Endothelial cell of umbilical vein (primary cell): ENCODE measurements at regions not wholly inside any gene's neighbourhood (a gene's known extent, or its start where the extent isn't known, plus 50 kb on each side); places are given as distances from the start of the nearest gene placed in this dataset.
A peak's percentile ranks its signal among the peaks of the same experiment; 100 is the strongest.
"Not testable (repeated sequence)": the region's sequence is repeated elsewhere in the genome, so short reads cannot be mapped to it uniquely, and the experiment has no call there.

Source experiments
- BruUV-seq: library from RNA; stranded (reverse); fragments of 400-500 nt; replicated peaks from 2 replicates; lab custom pipeline; 2021; lab: Mats Ljungman, UMichigan
- CTCF ChIA-PET: fragments of 300-600, 350-600 bp; sonication (Branson Sonifier 250); formaldehyde crosslinking; loops from one replicate; lab custom pipeline; 2021; ENCODE audit warnings: antibody characterized with exemption, inconsistent platforms; lab: Charles Lee
- POLR2A ChIA-PET: fragments of 300-600, 350-600 bp; sonication (Branson Sonifier 250); formaldehyde crosslinking; loops from one replicate; lab custom pipeline; 2021; ENCODE audit warnings: antibody characterized with exemption, inconsistent platforms; lab: Charles Lee
- DNase-seq: peaks from one replicate; pipeline ENCODE4 v3.0.0-alpha.2; 2011; ENCODE audit warnings: low read depth, low spot score
- FAIRE-seq: peaks from 2 replicates; lab custom pipeline; 2011; peaks lifted over from hg19 to GRCh38; lab: Jason Lieb, UNC
- H2AFZ ChIP-seq: 2 replicates; pipeline ENCODE4 v1.6.0; 2012; ENCODE audit warnings: low read depth, low read length, control low read depth, inconsistent platforms
- H3K27ac ChIP-seq: 2 replicates; pipeline ENCODE4 v1.5.1; 2011; ENCODE audit warnings: low read depth, mild to moderate bottlenecking, control low read depth, low read length, moderate library complexity; ENCODE audit not compliant: insufficient read depth
- H3K27me3 ChIP-seq, 2 experiments: 2 replicates each; pipeline versions ENCODE4 v1.6.0 to v1.6.1; 2011; ENCODE audit warnings: low read length in 2 of 2, mixed read lengths in 1 of 2; ENCODE audit not compliant: control insufficient read depth in 2 of 2, insufficient read depth in 2 of 2
- H3K36me3 ChIP-seq, 2 experiments: 2 replicates in 1 of 2; 3 replicates in 1 of 2; pipeline ENCODE4 v1.5.1; 2011; ENCODE audit warnings: low read length in 2 of 2, mild to moderate bottlenecking in 1 of 2, moderate library complexity in 1 of 2; ENCODE audit not compliant: control insufficient read depth in 2 of 2, insufficient read depth in 2 of 2; ENCODE audit errors: extremely low read depth in 1 of 2
- H3K4me1 ChIP-seq: 3 replicates; pipeline ENCODE4 v1.5.1; 2011; ENCODE audit warnings: mild to moderate bottlenecking, low read length; ENCODE audit not compliant: control insufficient read depth, insufficient read depth; ENCODE audit errors: extremely low read depth
- H3K4me2 ChIP-seq: 2 replicates; pipeline ENCODE4 v1.6.1; 2011; ENCODE audit warnings: low read length, control low read depth, mixed read lengths; ENCODE audit not compliant: insufficient read depth
- H3K4me3 ChIP-seq, 3 experiments: fragments of 200-600 bp in 1 of 3; sonication (generic), shearing (Covaris generic) in 1 of 3; replicated peaks in 1 of 3; 2 replicates each; pipeline ENCODE4 v1.5.1; 2011 to 2016; ENCODE audit warnings: control low read depth in 3 of 3, low read length in 3 of 3, mild to moderate bottlenecking in 2 of 3, inconsistent platforms in 1 of 3, low read depth in 1 of 3, moderate library complexity in 1 of 3; ENCODE audit not compliant: insufficient read depth in 1 of 3
- H3K79me2 ChIP-seq: 2 replicates; pipeline ENCODE4 v1.6.0; 2012; ENCODE audit warnings: low read length, inconsistent platforms; ENCODE audit not compliant: control insufficient read depth, insufficient read depth
- H3K9ac ChIP-seq: replicated peaks from 2 replicates; pipeline ENCODE3; 2011; ENCODE audit warnings: low read length, control low read depth; ENCODE audit not compliant: insufficient read depth; ENCODE audit errors: extremely low read depth
- H3K9me1 ChIP-seq: replicated peaks from 3 replicates; pipeline ENCODE4 v1.6.0; 2011; ENCODE audit warnings: mild to moderate bottlenecking, low read length; ENCODE audit not compliant: control insufficient read depth, insufficient read depth; ENCODE audit errors: extremely low read depth
- H3K9me3 ChIP-seq: replicated peaks from 2 replicates; pipeline ENCODE4 v1.5.1; 2012; ENCODE audit warnings: low read length, inconsistent platforms; ENCODE audit not compliant: control insufficient read depth, insufficient read depth
- H4K20me1 ChIP-seq: replicated peaks from 2 replicates; pipeline ENCODE3; 2011; ENCODE audit warnings: mild to moderate bottlenecking, low read length; ENCODE audit not compliant: control insufficient read depth, insufficient read depth; ENCODE audit errors: extremely low read depth
- GATA2 ChIP-seq: IDR thresholded peaks from 2 replicates; pipeline ENCODE4 v1.7.0; 2011; ENCODE audit warnings: low read depth, mild to moderate bottlenecking, moderate library complexity, mixed read lengths, low read length; ENCODE audit not compliant: insufficient read length, insufficient read depth
- JUN ChIP-seq: IDR thresholded peaks from 2 replicates; pipeline ENCODE4 v1.6.1; 2011; ENCODE audit warnings: borderline replicate concordance, low read depth; ENCODE audit not compliant: insufficient read length, insufficient read depth
- POLR2AphosphoS5 ChIP-seq: IDR thresholded peaks from 2 replicates; pipeline ENCODE4 v1.6.1; 2012; ENCODE audit warnings: low read depth, mild to moderate bottlenecking, control low read depth, low read length, moderate library complexity; ENCODE audit not compliant: insufficient read depth
- dilution Hi-C: fragments of 300-500 bp; cut with MboI; formaldehyde crosslinking; loops from one replicate; pipeline ENCODE4 v1.15.0; 2019; ENCODE audit warnings: low sequenced_read_pairs; ENCODE audit not compliant: extremely low pct_ligation_motif_present
- intact Hi-C: fragments of 100-400 bp; cut with micrococcal nuclease; formaldehyde crosslinking; loops from one replicate; pipeline ENCODE4 v1.10.0; 2022
- TF ChIP-seq, protein P1 (sequence below), 2 donors: IDR thresholded peaks; 1 replicate in 1 of 2; 2 replicates in 1 of 2; pipeline ENCODE4 v1.5.1; 2011; ENCODE audit warnings: low read length in 2 of 2, mild to moderate bottlenecking in 2 of 2, moderate library complexity in 2 of 2, control low read depth in 1 of 2, inconsistent platforms in 1 of 2, low read depth in 1 of 2; ENCODE audit not compliant: insufficient read depth in 1 of 2; ENCODE audit errors: extremely low read depth in 1 of 2

- H3K4me2 ChIP-seq, POLR2A ChIA-PET, dilution Hi-C loops, H3K9me3 ChIP-seq, H3K9me1 ChIP-seq, H3K36me3 ChIP-seq, H3K4me3 ChIP-seq, H4K20me1 ChIP-seq, H3K9ac ChIP-seq, H3K79me2 ChIP-seq, CTCF ChIA-PET, H2AFZ ChIP-seq, H3K27me3 ChIP-seq: not testable (repeated sequence)
- DNase-seq = peak; percentile 96
- BruUV-seq = TSS peak; percentile 59
- Histone ChIP-seq H3K27ac (peak overlapping the region; percentile 72), H3K4me1 (peaks cover 26% of the 10 kb centered on the region)
- intact Hi-C loops = loop anchor here (1.0 to 5.0 kb wide), 4 partner anchors 11 to 267 kb away; no protein-coding TSS in a partner anchor
- peak; percentile 87 for FAIRE-seq
- TF ChIP-seq JUN (peak; percentile 14), GATA2 (peak; percentile 70), POLR2AphosphoS5 (peak; percentile 50)
These were observed 106.6 kb upstream of the TERB2 start for GRCh38 chr15:44849701-44850403.

DNA sequence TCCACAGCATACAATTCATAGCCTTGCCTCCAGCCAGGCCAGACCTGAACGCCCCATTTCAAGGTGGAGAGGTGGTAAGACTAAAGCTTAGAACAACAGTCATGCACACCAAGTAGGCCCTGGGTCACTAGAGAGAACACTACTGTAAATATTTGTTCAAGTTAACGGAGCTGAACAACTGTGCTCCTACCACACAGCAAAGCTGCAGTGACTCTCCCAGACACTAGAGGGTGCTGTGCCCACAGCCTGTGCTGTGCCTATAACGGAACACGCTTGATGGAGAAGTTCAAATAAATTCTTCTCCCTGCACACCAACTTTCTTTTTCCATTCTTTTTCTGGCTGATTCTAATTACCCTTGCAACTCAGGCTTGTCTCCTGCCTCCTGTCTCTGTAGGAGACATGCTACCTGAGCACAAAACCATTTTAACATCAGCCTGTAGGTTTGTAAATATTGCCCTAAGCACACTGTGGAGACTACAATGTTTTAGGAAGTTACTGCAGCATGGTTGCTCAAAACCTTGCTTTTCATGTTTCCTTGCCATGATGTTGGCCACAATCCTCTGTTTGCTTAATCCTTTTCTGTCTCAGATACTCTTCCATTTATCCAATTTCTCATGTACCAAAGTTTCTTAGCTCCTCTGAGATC is 103.1 kb upstream of the TERB2 start:
- intact Hi-C loops = loop anchor here (5.0 kb wide), 3 partner anchors 51 to 264 kb away; no protein-coding TSS in a partner anchor
- H2AFZ ChIP-seq = peak overlapping the region; percentile 82
- POLR2A ChIA-PET, H3K79me2 ChIP-seq, dilution Hi-C loops, H3K9me1 ChIP-seq, H3K9ac ChIP-seq, H3K4me3 ChIP-seq, BruUV-seq, H3K9me3 ChIP-seq, H3K27ac ChIP-seq, H3K27me3 ChIP-seq, H3K36me3 ChIP-seq, H4K20me1 ChIP-seq, H3K4me2 ChIP-seq: not testable (repeated sequence)
- peak; percentile 33 for DNase-seq
- TF ChIP-seq, protein P1, sequence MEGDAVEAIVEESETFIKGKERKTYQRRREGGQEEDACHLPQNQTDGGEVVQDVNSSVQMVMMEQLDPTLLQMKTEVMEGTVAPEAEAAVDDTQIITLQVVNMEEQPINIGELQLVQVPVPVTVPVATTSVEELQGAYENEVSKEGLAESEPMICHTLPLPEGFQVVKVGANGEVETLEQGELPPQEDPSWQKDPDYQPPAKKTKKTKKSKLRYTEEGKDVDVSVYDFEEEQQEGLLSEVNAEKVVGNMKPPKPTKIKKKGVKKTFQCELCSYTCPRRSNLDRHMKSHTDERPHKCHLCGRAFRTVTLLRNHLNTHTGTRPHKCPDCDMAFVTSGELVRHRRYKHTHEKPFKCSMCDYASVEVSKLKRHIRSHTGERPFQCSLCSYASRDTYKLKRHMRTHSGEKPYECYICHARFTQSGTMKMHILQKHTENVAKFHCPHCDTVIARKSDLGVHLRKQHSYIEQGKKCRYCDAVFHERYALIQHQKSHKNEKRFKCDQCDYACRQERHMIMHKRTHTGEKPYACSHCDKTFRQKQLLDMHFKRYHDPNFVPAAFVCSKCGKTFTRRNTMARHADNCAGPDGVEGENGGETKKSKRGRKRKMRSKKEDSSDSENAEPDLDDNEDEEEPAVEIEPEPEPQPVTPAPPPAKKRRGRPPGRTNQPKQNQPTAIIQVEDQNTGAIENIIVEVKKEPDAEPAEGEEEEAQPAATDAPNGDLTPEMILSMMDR (IDR thresholded peaks at IDR 0.05; ENCODE audit: extremely low read depth in 1 of 2, insufficient read depth in 1 of 2, low read depth in 1 of 2, low read length in 2 of 2) = peak; percentile 65 to 76
- peak; percentile 47 for FAIRE-seq
- H3K4me1 ChIP-seq = peaks cover 26% of the 10 kb centered on the region
- CTCF ChIA-PET = interaction anchor here (0.7 to 1.8 kb wide), 13 partner anchors 9 to 275 kb away, joined by 3 to 14 read pairs (median 3); no protein-coding TSS in a partner anchor

DNA sequence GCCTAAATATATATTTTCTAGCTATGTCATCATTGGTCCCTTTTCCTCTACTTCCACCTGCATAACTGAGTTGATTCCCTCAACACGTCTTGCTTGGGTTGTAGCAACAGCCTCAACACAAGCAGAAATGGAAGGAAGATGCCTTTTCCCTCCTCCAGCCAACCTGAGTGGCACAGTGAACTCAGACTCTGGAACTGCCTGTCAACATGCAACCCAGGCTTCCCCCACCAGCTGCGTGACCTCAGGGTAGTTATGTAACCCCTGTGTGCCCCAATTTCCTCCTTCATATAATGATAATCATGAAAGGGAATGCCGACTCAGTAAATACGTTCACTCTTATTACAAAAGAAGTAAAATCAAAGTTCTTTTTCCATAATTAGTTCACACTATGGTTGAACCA is 101.8 kb upstream of the TERB2 start:
- intact Hi-C loops = loop anchor here (5.0 kb wide), 3 partner anchors 52 to 263 kb away; no protein-coding TSS in a partner anchor

More for the DNA sequence above, 101.8 kb upstream of the TERB2 start:
- H3K9ac ChIP-seq, H3K79me2 ChIP-seq, dilution Hi-C loops, H3K4me2 ChIP-seq, H3K36me3 ChIP-seq, H3K4me3 ChIP-seq, POLR2A ChIA-PET, DNase-seq, H3K9me1 ChIP-seq, H3K27ac ChIP-seq, H3K9me3 ChIP-seq, BruUV-seq, FAIRE-seq, H2AFZ ChIP-seq, H4K20me1 ChIP-seq, H3K27me3 ChIP-seq: not testable (repeated sequence)
- CTCF ChIA-PET = interaction anchor here (1.3 kb wide), 1 partner anchor 62 kb away, joined by 3 read pairs; no protein-coding TSS in a partner anchor
- H3K4me1 ChIP-seq = peaks cover 20% of the 10 kb centered on the region
